Stimulated activated CD4-positive, alpha-beta T cell treated with anti-CD3 and anti-CD28 coated beads, Interleukin-12 subunit alpha, Interleukin-12 subunit beta, amount 100 ng/mL, for 24 hours (primary cell): ENCODE measurements at regions not wholly inside any gene's neighbourhood (a gene's known extent, or its start where the extent isn't known, plus 50 kb on each side); places are given as distances from the start of the nearest gene placed in this dataset.
"Not testable (repeated sequence)": the region's sequence is repeated elsewhere in the genome, so short reads cannot be mapped to it uniquely, and the experiment has no call there.

Experiments used
- DNase-seq, 2 experiments: peaks; one replicate each; pipeline ENCODE4 v3.0.0-alpha.2; 2020; ENCODE audit warnings: low read depth in 2 of 2

- DNase-seq: no peak
Measured at GRCh38 chr14:59116984-59117415, 71.5 kb upstream of the DAAM1 start.

DNA sequence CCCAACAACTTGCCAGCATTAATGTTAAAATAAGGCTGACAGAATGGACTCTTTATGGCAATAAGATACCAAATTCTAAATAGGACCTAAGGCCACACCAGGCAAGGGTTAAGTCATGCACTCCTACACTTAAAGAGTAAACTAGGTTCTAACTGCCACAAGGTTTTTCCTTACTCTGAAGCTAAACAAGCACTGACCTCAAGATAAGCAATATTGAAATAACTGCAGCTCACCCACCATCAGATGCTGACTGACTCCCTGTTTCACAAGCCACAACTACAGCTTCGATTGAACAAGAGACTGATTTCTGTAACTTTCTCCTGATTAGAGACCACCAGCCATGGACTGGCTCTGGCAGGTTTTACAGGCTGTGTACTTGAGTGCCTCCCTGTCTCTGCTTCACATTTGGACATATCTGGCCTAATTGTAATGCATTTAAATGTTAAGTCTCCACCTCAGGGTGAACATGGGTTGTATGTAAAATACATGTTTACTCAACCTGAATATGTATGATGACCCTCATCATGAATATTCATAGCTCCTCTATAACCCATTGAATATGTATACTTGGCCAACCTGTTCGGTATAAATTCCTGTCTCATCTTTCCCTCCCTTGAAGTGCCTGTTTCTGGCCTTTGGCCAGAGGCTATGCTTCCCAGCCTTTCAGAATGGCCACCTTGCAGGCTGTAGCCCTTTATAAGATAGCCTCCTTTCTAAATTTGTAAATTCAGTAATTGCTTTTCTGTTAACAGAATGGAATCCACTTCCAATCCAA, 70.5 kb upstream of the DAAM1 start:
- no peak for DNase-seq

- no peak for DNase-seq
Measured at GRCh38 chr14:59120921-59121320, 67.5 kb upstream of the DAAM1 start.

GRCh38 chr14:59123531-59123930, 64.9 kb upstream of the DAAM1 start:
- no peak for DNase-seq

GRCh38 chr14:59123975-59124374, 64.5 kb upstream of the DAAM1 start:
- DNase-seq: no peak

DNA sequence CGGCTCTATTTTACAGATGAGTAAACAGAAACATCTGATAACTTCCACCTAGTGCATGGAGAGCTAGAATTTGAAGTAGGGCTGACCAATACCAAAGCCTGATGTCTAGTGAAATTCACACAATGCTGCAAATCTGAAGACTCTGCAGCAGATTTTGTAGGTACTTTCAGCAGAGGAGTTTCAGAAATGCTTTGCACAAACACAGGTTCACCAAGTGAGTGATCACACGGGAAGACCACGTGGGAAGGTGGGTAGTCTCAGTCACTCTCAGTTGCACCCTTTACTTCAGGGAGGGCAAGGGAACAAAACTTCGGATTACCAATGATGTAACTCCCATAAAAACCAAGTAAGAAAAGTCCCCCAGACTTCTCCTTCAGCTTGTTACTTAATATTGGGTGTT, 63.3 kb upstream of the DAAM1 start:
- DNase-seq: no peak

GRCh38 chr14:59126714-59127436, 61.6 kb upstream of the DAAM1 start:
- no peak for DNase-seq

DNA sequence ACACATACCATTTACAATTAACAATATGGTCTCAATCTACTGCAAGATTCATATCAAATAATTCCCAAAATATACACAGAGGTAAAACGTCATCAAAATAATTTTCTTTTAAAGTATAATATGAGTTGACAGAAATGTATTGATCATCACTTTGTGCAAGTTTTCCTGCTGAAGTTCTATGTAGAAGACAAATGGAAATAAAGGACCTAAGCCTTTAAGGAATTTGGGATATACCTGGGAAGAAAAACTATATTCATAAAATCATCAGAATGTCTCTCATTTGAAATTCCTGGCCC, 61.1 kb upstream of the DAAM1 start:
- no peak for DNase-seq

GRCh38 chr14:59130462-59130861, 58.0 kb upstream of the DAAM1 start:
- no peak for DNase-seq

DNA sequence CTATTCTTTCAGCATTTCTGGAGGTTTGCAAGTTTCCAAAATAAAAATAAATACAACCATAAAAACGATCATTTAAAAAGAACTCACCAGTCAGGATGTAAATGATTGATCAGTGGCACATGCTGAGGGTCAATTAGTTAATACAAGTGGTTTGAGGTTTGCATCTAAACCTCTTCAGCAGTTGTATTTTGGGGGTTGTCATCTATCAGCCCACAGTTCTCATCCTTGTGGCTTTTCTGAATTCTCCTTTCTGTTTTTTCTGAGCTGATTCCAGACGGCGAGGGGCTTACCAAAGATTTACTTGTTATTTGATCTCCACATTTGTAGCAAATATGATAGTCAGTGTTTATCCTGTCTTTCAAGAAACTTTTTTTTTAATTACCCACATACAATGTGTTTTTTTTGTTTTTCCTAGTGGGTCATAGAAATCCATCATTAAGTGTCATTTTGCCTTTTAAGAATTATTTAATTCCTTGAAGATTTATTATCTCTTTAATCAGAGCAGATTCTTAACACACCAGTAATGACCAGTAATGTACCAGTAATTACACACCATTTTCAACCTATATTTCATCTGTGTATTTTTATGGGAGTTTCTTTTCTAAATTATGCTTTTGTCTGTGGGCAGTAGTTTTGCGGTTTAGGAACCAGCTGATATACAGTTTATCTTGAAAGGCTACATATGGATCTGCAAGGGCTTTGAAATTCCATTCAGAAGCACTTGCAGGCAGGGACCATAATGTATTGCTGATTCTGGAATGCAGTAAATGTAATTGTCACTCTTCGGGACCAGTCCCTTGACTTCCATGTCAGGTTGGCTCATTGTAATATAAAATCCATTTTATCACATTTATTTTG, 56.3 kb upstream of the DAAM1 start:
- DNase-seq: no peak

GRCh38 chr14:59132796-59133494, 55.5 kb upstream of the DAAM1 start:
- DNase-seq: no peak

- DNase-seq: no peak
Measured at GRCh38 chr14:59133709-59134108, 54.8 kb upstream of the DAAM1 start.

DNA sequence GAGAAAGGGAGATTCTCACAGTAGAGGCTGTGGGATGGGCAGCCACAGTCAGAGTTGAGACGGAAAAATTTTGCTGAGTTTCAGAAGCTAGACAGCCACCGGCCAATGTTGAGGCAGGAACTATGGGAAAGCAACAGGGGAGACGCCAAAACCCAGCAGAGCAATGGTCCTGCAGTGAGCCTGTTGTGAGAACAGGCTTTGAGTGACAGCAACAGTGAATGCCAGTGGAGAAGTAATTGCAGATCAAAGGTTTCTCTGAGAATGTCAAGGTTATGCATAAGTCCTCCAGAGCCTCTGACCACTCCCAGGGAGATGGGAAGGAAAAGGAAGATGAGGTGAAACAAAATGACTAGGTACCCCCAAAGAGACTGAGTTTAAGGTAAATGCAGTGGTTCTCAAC, 54.2 kb upstream of the DAAM1 start:
- DNase-seq: no peak

GRCh38 chr14:59137256-59137655, 51.2 kb upstream of the DAAM1 start:
- DNase-seq: no peak

- DNase-seq: not testable (repeated sequence)
Measured at GRCh38 chr14:59138576-59138975, 49.9 kb upstream of the DAAM1 start.
